ENCODE measurements at regions not wholly inside any gene's neighbourhood (a gene's known extent, or its start where the extent isn't known, plus 50 kb on each side); places are given as distances from the start of the nearest gene placed in this dataset.

- TF ChIP-seq CTCF (conservative IDR thresholded peaks at IDR 0.05; ENCODE audit: low read depth, low read length) = no peak
- no peak for TF ChIP-seq POLR2A (IDR thresholded peaks at IDR 0.05; ENCODE audit: low read depth, low read length)
- TF ChIP-seq MAFK (IDR thresholded peaks at IDR 0.05; ENCODE audit: low read depth, low read length) = no peak
- no peak for TF ChIP-seq ELK1 (IDR thresholded peaks at IDR 0.05; ENCODE audit: borderline replicate concordance, low read depth, low read length)
- TF ChIP-seq NFE2L2 (IDR thresholded peaks at IDR 0.05; ENCODE audit: low read depth, low read length) = no peak
- no peak for TF ChIP-seq USF2 (IDR thresholded peaks at IDR 0.05; ENCODE audit: low read depth, low read length)
- no peak for TF ChIP-seq MXI1 (IDR thresholded peaks at IDR 0.05; ENCODE audit: borderline replicate concordance, low read depth, low read length)
- no peak for TF ChIP-seq BHLHE40 (IDR thresholded peaks at IDR 0.05; ENCODE audit: low read depth, low read length)
- TF ChIP-seq RCOR1 (IDR thresholded peaks at IDR 0.05; ENCODE audit: insufficient replicate concordance, low read length) = no peak
- no peak for TF ChIP-seq RFX5 (IDR thresholded peaks at IDR 0.05; ENCODE audit: low read depth, low read length)
- no peak for TF ChIP-seq CEBPB (IDR thresholded peaks at IDR 0.05; ENCODE audit: low read depth, low read length)
- no peak for TF ChIP-seq SMC3 (IDR thresholded peaks at IDR 0.05; ENCODE audit: low read depth, low read length)
- no peak for TF ChIP-seq FOS (IDR thresholded peaks at IDR 0.05; ENCODE audit: low read depth, low read length)
These were observed 76.3 kb upstream of the ABCB5 start for GRCh38 chr7:20539201-20539600.
